CD4-positive, alpha-beta T cell treated with Interferon alpha-2 for 1 hour (primary cell): ENCODE measurements at regions not wholly inside any gene's neighbourhood (a gene's known extent, or its start where the extent isn't known, plus 50 kb on each side); places are given as distances from the start of the nearest gene placed in this dataset.
"Not testable (repeated sequence)": the region's sequence is repeated elsewhere in the genome, so short reads cannot be mapped to it uniquely, and the experiment has no call there.

ENCODE experiments used
- DNase-seq, 2 donors: peaks; one replicate each; pipeline ENCODE4 v3.0.0-alpha.2; 2020 to 2022

GRCh38 chr3:178193846-178194245, 342.4 kb upstream of the KCNMB2 start:
- DNase-seq: peak in 1 of 2 donors; percentile 1

- no peak for DNase-seq
Observed at GRCh38 chr3:178194539-178194938, 341.7 kb upstream of the KCNMB2 start.

GRCh38 chr3:178195824-178196223, 340.4 kb upstream of the KCNMB2 start:
- no peak for DNase-seq

- DNase-seq: no peak
Observed at GRCh38 chr3:178198329-178198728, 337.9 kb upstream of the KCNMB2 start.

GRCh38 chr3:178200316-178200715, 335.9 kb upstream of the KCNMB2 start:
- no peak for DNase-seq

- no peak for DNase-seq
Observed at GRCh38 chr3:178201714-178202113, 334.5 kb upstream of the KCNMB2 start.

- no peak for DNase-seq
Observed at GRCh38 chr3:178202194-178202593, 334.0 kb upstream of the KCNMB2 start.

GRCh38 chr3:178203165-178203564, 333.1 kb upstream of the KCNMB2 start:
- DNase-seq: no peak

- no peak for DNase-seq
Observed at GRCh38 chr3:178203650-178204049, 332.6 kb upstream of the KCNMB2 start.

GRCh38 chr3:178205740-178206139, 330.5 kb upstream of the KCNMB2 start:
- no peak for DNase-seq

- no peak for DNase-seq
Observed at GRCh38 chr3:178206521-178206920, 329.7 kb upstream of the KCNMB2 start.

- not testable (repeated sequence) for DNase-seq
Observed at GRCh38 chr3:178207161-178207560, 329.1 kb upstream of the KCNMB2 start.

- DNase-seq: not testable (repeated sequence)
Observed at GRCh38 chr3:178207627-178208026, 328.6 kb upstream of the KCNMB2 start.

- not testable (repeated sequence) for DNase-seq
Observed at GRCh38 chr3:178209116-178209515, 327.1 kb upstream of the KCNMB2 start.

- not testable (repeated sequence) for DNase-seq
Observed at GRCh38 chr3:178209618-178210017, 326.6 kb upstream of the KCNMB2 start.

GRCh38 chr3:178211086-178211485, 325.1 kb upstream of the KCNMB2 start:
- DNase-seq: not testable (repeated sequence)

- no peak for DNase-seq
Observed at GRCh38 chr3:178217479-178217878, 318.8 kb upstream of the KCNMB2 start.

- DNase-seq: no peak
Observed at GRCh38 chr3:178218231-178218630, 318.0 kb upstream of the KCNMB2 start.

GRCh38 chr3:178219661-178220060, 316.6 kb upstream of the KCNMB2 start:
- not testable (repeated sequence) for DNase-seq

GRCh38 chr3:178223876-178224275, 312.4 kb upstream of the KCNMB2 start:
- DNase-seq: no peak

- no peak for DNase-seq
Observed at GRCh38 chr3:178226094-178226493, 310.1 kb upstream of the KCNMB2 start.

- DNase-seq: no peak
Observed at GRCh38 chr3:178231645-178232044, 304.6 kb upstream of the KCNMB2 start.

GRCh38 chr3:178233371-178234071, 302.7 kb upstream of the KCNMB2 start:
- no peak for DNase-seq

- DNase-seq: no peak
Observed at GRCh38 chr3:178236555-178237277, 299.5 kb upstream of the KCNMB2 start.
